HepG2 (cell line): ENCODE measurements at regions not wholly inside any gene's neighbourhood (a gene's known extent, or its start where the extent isn't known, plus 50 kb on each side); places are given as distances from the start of the nearest gene placed in this dataset.

Source experiments
- ATAC-seq: fragments of 200-7000 bp; cut with Tn5 transposase; 3 replicates; pipeline ENCODE4 v1.9.1; 2020; ENCODE audit warnings: mild to moderate bottlenecking, moderate library complexity
- BruUV-seq: library from RNA; stranded (reverse); fragments of 400-500 nt; replicated peaks from 2 replicates; lab custom pipeline; 2021; lab: Mats Ljungman, UMichigan
- CTCF ChIA-PET: fragments of 300-600 bp; formaldehyde crosslinking; extraction: SDS; loops from one replicate; lab custom pipeline; 2021; ENCODE audit warnings: low total read pairs, inconsistent platforms, low intra/inter-chr PET ratio; lab: Yijun Ruan, JAX
- POLR2A ChIA-PET: fragments of 350-600 bp; sonication (Branson Sonifier 250); formaldehyde crosslinking; loops from one replicate; lab custom pipeline; 2020; ENCODE audit warnings: antibody characterized with exemption, inconsistent platforms; lab: Yijun Ruan, JAX
- DNase-seq: peaks from one replicate; pipeline ENCODE4 v3.0.0-alpha.2; 2015; ENCODE audit warnings: low spot score
- FAIRE-seq: peaks from 3 replicates; lab custom pipeline; 2011; peaks lifted over from hg19 to GRCh38; lab: Jason Lieb, UNC
- H2AFZ ChIP-seq: one replicate; pipeline ENCODE4 v1.6.1; 2011; ENCODE audit warnings: low read length, inconsistent platforms
- H3K27ac ChIP-seq: fragments of 300-600 bp; 3 replicates; pipeline ENCODE4 v1.8.0; 2011; ENCODE audit warnings: mixed run types, mild to moderate bottlenecking, mixed read lengths, low read length, inconsistent platforms; ENCODE audit not compliant: insufficient read depth; ENCODE audit errors: extremely low read length
- H3K27me3 ChIP-seq, 2 experiments: fragments of 200-600 bp in 1 of 2; 2 replicates in 1 of 2; 3 replicates in 1 of 2; pipeline versions ENCODE4 v1.6.0 to v1.8.0; 2011; ENCODE audit warnings: low read length in 2 of 2, mild to moderate bottlenecking in 2 of 2, moderate library complexity in 2 of 2, inconsistent platforms in 1 of 2; ENCODE audit not compliant: insufficient read depth in 2 of 2, control insufficient read depth in 1 of 2
- H3K36me3 ChIP-seq, 2 experiments: fragments of 200-600 bp in 1 of 2; replicated peaks in 1 of 2; 2 replicates in 1 of 2; 3 replicates in 1 of 2; pipeline versions ENCODE4 v1.5.1 to v1.8.0; 2011; ENCODE audit warnings: low read length in 2 of 2, inconsistent platforms in 1 of 2; ENCODE audit not compliant: insufficient read depth in 2 of 2, control insufficient read depth in 1 of 2
- H3K4me1 ChIP-seq: 2 replicates; pipeline ENCODE4 v1.5.1; 2012; ENCODE audit warnings: low read length, inconsistent platforms; ENCODE audit not compliant: insufficient read depth
- H3K4me2 ChIP-seq: 2 replicates; pipeline ENCODE4 v1.6.0; 2011; ENCODE audit warnings: low read depth, low read length, inconsistent platforms
- H3K4me3 ChIP-seq, 3 experiments: fragments of 200-600 bp in 1 of 3; sonication (generic), shearing (Covaris generic) in 1 of 3; replicated peaks in 1 of 3; 2 replicates each; pipeline ENCODE4 v1.5.1; 2011 to 2016; ENCODE audit warnings: low read length in 3 of 3, inconsistent platforms in 2 of 3, low read depth in 2 of 3, mild to moderate bottlenecking in 2 of 3, control low read depth in 1 of 3, mixed read lengths in 1 of 3; ENCODE audit not compliant: insufficient read depth in 1 of 3
- H3K79me2 ChIP-seq: one replicate; pipeline ENCODE4 v1.6.1; 2011; ENCODE audit warnings: low read length, inconsistent platforms; ENCODE audit not compliant: insufficient read depth
- H3K9ac ChIP-seq: 2 replicates; pipeline ENCODE4 v1.6.0; 2011; ENCODE audit warnings: mild to moderate bottlenecking, low read depth, low read length, inconsistent platforms; ENCODE audit not compliant: insufficient read depth
- H3K9me3 ChIP-seq: 2 replicates; pipeline ENCODE4 v1.5.1; 2012; ENCODE audit warnings: mild to moderate bottlenecking, low read length
- H4K20me1 ChIP-seq: 2 replicates; pipeline ENCODE4 v1.6.0; 2011; ENCODE audit warnings: inconsistent platforms, mild to moderate bottlenecking, low read length, moderate library complexity; ENCODE audit not compliant: insufficient read depth
- PRDM10 ChIP-seq: sonication (generic); formaldehyde crosslinking; IDR thresholded peaks from 2 replicates; pipeline ENCODE4 v1.4.0; 2020; ENCODE audit warnings: low read depth, missing genetic modification reagents
- WGBS: methylation state at CpG from one replicate; pipeline ENCODE4 v1.1.6; 2017; ENCODE audit warnings: low lambda C conversion rate; 5-methylcytosine and 5-hydroxymethylcytosine counted together
- in situ Hi-C: cut with HindIII; loops from 2 replicates; pipeline ENCODE4 v1.10.0; 2017; ENCODE audit warnings: low pct_unique_long_range_greater_than_20kb; ENCODE audit not compliant: extremely low pct_ligation_motif_present
- intact Hi-C: fragments of 100-400 bp; cut with micrococcal nuclease; formaldehyde crosslinking; loops from one replicate; pipeline ENCODE4 v1.10.0; 2022; ENCODE audit not compliant: unreplicated experiment

GRCh38 chr2:207434306-207434705, 95.5 kb upstream of the CREB1 start:
- CTCF ChIA-PET: no interaction called here
- intact Hi-C loops: no loop called here
- no peak for FAIRE-seq

More at GRCh38 chr2:207434306-207434705, 95.5 kb upstream of the CREB1 start:
- H3K4me3 ChIP-seq: no peak overlapping the region
- no peak overlapping the region for H3K4me2 ChIP-seq
- no peaks in the 10 kb centered on the region for H3K4me1 ChIP-seq
- H3K79me2 ChIP-seq: no peaks in the 10 kb centered on the region
- H3K9me3 ChIP-seq: no peaks in the 10 kb centered on the region
- ATAC-seq: no peak
- no peak overlapping the region for H2AFZ ChIP-seq
- no peaks in the 10 kb centered on the region for H4K20me1 ChIP-seq
- H3K36me3 ChIP-seq: no peaks in the 10 kb centered on the region
- no TSS peak for BruUV-seq
- TF ChIP-seq PRDM10 (CRISPR knock-in tag): no peak
- H3K27ac ChIP-seq: no peak overlapping the region
- WGBS: 29% methylated on average over 1 of the region's 1 CpG
- H3K9ac ChIP-seq: no peak overlapping the region
- POLR2A ChIA-PET: no interaction called here
- in situ Hi-C loops: no loop called here
- no peak for DNase-seq
- H3K27me3 ChIP-seq: no peaks in the 10 kb centered on the region
